CD4-positive, alpha-beta T cell treated with Interleukin-17A for 1 hour (primary cell): ENCODE measurements at regions not wholly inside any gene's neighbourhood (a gene's known extent, or its start where the extent isn't known, plus 50 kb on each side); places are given as distances from the start of the nearest gene placed in this dataset.

ENCODE experiments used
- DNase-seq: peaks from one replicate; pipeline ENCODE4 v3.0.0-alpha.2; 2020

DNA sequence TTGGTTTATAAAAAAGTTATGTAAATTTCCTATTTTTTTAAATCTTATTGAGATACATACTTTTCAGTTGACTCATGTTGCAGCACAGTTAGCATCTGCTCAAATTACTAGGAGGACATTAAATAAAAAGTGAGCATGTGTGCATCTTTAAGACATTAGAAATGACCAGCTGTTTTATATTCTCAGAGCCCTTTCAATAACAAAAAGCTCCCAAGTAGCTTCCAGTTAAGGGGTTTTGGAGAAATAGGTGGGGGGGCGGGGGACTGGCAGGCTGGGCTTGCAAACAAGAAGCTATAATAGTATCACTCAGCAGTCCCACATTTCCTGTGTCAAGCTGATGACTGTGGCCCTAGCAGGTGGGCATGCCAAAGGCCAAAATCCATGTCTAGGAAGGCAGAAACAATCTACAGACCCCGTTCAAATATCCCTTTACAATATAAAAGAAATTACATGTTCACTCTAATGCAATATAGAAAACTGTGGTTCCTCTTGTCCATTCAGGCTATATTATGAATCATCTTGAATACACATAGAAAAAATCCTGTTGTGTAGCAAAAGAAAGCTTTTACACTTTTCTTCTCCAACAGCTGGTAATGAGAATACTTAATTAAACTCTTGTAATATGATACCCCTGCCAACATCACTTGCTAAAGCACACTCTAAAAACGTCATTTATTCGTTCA, 1713.2 kb upstream of the SLC10A2 start:
- DNase-seq = no peak

DNA sequence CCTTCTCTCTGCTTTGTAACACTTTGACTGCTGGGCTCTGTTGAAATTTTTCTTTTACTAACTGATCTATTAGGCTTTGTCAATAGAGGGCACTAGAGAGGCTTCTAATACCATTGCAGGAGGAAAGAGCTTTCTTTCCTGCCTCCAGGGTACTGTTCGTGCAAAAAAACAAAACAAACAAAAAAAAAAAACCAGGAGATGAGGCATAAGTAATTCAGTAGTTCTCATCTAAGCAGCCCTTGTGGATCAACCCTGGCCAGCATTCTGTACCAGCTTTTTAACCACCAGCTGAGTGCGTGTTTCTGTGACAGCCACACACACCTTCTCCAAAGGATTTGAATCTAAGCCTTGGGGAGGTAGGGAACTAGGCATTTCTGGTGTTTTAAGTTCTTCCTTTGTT, 1707.6 kb upstream of the SLC10A2 start:
- DNase-seq = peak; percentile 13

DNA sequence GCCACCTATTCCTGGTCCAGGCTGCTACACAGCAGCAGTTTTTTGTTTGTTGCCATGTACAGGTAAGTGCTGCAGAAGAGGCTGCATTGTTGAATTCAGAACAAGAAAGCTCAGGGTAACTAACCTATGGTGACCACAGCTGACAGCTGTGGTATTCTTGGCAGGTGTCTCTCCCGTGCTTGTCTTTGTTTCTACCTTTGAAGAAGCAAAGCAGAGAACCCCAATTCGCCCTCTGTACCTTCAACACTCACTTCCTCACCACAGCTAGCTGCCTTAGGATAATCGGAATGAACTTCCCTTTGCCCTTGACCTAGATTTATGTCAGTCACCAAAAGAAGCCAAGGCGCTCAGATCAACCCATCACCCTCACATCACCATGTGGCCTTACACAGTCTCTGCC, 1703.3 kb upstream of the SLC10A2 start:
- no peak for DNase-seq

DNA sequence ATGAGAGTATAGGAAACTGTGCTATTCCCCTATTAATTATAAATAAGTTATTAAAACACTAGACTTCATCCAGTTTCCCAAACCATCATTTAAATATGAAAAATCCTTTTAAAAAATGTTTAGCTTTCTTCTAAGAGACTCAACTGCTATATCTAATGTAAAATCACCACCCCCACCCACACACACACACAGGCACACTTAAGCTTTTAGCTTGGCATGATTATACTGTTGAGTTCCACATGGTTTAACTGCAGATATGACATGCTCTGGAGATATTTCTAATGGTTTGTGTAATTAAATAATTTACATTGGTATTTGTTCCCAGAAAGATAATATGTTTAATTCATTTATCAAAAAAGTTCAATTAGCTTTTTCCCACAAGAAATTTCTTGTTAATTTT, 1700.1 kb upstream of the SLC10A2 start:
- no peak for DNase-seq

DNA sequence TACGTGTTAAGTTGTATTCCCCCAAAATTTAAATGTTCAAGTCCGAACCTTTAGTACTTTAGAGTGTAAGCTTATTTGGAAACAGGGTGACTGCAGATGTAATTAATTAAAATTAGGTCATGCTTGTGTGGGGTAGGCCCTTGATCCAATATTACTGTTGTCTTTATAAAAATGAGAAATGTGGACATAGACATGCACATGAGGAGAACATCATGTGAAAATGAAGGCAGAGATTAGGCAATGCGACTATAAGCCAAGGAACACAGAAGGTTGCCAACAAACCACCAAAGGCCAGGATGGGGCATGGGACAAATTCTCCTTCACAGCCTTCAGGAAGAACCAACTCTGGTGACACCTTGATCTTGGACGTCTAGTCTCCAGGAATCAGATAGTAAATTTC, 1698.4 kb upstream of the SLC10A2 start:
- no peak for DNase-seq

DNA sequence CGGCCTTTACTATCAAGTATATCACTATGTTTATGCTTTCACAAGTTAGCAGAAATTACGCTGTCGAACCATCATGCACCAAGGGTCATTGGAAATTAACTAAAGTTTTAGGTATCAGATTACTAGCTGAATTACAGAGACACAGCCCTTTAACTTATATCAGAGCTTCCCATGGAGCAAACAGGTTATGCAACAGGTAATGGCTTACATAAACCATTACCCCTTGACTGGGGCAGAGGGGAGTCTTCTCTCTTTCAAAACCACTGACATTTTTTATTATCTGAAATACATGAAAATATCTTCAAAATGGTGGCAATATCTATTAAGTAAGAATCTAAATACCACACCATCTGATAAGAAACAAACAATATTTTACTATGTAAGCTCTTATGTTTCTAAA, 1692.9 kb upstream of the SLC10A2 start:
- DNase-seq = no peak

DNA sequence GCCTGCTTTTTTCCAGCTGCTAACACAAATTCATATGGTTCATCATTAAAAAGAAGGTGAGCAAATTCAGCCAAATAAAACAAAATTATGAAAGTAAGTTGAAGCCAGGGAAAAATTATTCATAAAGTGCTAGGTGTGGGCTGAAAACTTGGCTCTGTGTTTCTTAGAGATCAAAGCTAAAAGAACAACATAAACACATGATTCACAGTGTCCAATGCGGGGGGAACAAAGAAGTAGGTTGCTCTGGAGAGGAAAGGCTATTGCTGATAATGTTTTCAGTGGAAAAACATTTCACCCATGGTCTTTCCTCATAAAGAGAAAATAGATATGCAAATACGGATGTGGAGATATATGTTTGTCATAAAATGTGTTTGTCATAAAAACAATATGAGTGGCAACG, 1691.5 kb upstream of the SLC10A2 start:
- no peak for DNase-seq

DNA sequence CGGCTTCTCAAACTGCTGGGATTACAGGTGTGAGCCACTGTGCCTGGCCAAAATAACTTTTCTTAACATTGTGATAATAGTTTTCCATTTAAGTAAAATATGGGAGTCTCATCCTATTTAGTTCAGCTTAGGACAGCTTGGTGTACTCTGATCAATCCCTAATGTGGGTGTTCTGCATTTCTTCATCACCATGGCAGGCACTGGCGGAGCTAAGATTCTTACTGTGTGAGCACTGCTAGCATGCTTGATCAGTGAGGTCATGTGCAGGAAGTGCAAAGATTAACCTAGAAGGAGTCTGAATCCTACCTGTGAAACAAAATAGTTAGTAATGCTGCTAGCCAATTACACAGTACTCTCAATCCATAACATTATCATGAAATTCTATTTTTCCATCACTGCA, 1684.2 kb upstream of the SLC10A2 start:
- no peak for DNase-seq

DNA sequence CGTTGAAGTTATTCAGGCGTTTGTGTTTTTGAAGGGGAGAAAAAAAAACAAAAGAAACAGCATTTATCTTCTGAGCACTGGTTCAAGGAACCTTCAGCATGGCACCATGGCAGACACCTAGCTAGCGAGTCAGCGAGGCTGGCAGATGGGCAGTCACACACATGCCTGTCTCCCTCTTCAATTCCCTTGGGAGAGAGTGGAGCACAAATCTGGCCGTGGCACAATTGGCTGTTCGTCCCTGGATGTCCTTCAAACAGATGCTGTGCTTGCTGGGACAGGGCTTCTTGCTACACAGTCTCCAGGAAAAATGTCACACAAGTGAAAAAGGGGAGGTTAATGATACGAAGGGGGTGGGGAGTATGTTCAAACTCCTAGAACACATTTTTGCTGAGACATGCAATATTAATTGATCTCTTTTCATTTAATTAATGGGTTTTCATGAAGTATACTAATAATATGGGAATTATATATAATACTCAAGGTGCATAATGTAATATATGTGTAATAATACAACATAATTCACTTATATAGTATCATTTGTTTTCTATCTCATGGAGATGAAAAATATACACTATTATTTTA, 1674.5 kb upstream of the SLC10A2 start:
- no peak for DNase-seq

DNA sequence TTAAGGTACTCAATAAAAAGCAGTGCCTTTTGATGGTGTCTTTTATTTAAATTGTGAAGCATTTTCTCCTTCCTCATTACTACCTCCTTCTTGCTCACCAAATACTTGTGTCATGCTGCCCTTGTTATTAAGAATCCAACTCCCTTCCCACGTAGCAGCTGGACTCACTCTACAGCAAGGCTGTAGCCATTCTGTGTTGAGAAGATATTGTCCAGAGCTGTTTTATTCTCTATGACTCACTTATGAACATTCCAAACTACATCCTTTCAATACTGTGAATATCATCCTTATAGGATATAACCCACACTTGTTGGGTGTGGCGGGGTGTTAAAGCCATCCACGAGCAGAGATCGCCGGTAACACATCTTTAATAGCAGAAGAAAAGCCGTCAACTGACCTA, 1671.5 kb upstream of the SLC10A2 start:
- DNase-seq = no peak

DNA sequence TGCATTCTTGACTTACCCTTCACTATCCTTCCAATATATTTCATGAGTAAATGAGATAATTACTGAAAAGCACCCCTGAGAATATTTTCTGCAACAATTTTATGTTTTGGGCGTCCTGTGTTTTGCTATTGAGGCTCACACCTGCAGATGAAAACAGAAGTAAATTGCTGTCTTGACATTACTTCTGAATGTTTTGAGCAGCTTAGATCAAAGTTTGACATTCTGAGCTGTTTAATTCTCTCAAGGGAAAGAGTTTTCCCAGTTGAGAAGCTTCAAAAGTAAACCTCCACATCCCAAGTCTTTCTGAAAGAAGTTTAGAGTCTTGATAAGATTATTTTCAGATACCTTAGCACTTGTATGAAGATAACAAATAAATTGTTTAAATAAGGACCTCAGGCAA, 1667.2 kb upstream of the SLC10A2 start:
- no peak for DNase-seq

DNA sequence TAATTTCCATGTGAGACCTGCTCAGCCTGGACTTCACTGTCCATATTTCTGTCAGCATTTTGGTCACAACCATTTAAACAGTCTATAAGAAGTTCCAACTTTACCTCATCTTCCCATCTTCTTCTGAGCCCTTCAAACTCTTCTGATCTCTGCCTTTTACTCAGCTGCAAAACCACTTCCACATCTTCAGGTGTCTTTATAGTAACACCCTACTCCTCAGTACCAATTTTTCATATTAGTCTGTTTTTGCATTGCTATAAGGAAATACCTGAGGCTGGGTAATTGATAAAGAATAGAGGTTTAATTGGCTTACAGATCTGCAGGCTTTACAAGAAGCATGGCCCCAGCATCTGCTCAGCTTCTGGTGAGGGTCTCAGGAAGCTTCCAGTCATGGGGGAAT, 1648.9 kb upstream of the SLC10A2 start:
- no peak for DNase-seq

DNA sequence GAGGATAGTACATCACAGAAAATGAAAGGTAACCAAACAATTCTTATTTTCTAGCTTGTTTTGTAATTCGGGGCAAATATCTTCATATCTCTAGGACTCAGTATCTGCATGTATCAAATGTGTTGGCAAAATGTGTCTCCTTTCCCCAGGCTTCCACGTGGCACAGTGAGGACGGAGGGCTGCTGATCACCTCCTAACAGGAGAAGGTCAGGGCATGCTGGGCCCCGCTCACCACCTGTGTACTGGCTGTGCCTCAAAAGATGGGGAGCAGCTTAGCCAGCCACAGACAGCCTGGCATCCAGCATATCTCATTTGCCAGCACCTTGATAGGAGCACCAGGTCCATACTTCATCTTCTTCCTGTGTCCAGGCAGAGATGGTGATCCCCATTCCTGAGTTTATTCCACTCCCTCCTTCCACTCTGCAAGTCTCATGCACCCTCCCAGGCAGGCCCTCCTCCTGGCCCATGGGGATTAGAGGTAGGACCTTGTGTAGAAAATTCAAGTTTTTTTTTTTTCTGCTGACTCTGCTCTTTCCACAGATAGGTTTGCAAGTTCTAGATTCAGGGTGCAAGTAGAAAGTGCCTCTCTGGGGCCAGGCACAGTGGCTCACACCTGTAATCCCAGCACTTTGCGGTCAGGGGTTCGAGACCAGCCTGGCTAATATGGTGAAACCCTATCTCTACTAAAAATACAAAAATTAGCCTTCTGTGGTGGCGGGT, 1639.0 kb upstream of the SLC10A2 start:
- no peak for DNase-seq

DNA sequence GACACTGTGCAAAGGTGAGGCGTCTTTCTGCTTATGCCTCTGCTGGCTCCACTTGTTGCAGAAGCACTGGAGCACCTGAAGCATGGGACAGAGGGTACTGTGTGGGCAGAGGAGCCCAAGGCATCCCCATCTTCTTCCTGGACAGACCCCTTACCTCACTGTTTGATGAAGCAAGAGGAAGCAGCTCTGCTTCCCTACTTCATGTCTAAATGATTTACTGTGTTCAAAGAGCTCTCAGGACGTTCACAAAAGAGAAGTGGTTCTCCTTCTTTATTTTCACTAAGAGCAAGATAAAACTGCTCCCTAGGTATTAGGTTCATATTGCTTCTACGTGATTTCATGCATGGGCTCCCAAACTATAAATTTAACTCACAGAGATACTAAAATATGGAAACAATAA, 1635.4 kb upstream of the SLC10A2 start:
- no peak for DNase-seq

DNA sequence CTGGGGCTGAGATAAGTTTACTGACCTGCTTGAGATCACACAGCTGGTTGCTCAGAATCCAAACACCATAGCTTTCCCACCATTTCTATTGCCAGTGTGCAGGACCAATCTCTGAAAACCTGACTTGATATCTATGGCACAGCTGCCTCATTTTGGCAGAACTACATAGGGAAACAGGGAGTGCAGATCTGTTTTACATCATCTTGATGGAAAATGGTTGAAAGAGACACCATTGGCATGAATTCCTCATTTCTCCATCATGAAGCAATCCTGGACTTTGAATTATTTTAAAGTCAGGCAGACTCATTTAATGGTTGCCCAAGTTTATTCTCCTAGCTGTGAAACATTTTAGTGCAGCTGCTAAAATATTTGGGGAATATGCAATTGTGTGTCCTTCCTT, 1628.2 kb upstream of the SLC10A2 start:
- DNase-seq = no peak

DNA sequence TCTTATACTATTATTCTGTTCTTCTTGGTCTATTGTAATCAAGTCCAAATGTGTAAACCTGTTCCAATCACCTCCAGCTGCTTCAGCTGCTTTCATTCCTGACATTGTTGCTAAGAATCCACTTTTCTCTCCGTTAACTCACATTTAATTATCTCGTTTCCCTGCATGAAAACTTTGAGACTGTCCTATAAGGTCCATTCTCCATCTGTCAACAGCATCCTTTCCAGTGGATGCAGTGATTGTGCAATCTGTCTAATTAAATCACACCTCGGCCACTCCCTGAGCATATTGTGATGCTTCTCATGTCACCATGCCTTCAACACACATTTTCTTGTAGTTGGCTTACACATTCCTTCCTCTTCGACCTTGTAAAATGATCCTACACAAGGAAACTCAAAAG, 1626.9 kb upstream of the SLC10A2 start:
- DNase-seq = no peak

DNA sequence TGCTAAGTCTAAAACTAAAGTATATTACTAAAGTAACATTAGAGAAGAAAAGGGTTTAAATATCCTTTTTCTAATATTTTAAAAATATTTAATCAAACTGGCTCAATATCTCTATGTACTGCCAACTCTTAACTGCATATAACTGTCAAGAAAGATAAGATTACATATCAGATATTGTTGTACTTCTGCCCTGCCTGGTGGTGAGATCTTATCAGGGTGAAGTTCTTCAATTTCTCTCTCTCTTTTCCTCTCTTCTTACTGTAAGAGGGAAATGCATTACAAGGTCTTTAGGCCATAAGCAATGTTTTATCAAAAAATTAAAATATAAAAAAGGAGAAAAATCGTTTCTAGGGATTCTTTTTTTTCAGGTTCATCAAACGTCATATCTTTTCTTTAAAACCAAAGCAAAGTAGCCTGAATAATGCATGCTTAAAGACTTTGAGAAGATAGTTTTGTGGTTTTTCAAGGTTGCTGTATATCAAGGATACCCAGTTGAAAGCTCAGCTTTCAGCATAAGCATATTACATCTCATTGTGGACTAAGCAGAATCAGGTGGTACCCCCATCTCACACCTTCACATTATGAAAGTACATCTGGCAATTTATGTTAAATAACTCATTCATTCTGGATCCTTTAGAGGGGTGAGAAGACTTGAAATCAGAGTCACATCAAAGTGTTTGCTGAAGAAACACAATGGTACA, 1625.7 kb upstream of the SLC10A2 start:
- DNase-seq = no peak

DNA sequence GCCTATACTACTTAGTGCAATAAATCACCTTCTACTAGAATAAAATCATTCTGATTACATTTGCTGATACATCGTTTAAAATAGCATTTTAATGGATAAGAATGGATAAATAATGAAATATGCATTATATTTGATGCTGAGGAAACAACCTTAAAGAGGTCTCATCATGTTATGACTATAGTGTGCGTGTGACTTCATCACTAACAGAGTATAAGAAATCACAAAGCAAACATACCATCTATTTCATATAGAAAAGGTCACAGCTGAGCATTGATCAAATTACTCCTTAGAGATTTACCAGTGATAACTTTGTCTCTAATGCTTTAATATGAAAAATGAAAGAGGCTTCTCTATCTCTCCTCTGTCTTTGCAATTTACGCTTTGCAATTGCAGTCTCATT, 1620.3 kb upstream of the SLC10A2 start:
- DNase-seq = no peak

DNA sequence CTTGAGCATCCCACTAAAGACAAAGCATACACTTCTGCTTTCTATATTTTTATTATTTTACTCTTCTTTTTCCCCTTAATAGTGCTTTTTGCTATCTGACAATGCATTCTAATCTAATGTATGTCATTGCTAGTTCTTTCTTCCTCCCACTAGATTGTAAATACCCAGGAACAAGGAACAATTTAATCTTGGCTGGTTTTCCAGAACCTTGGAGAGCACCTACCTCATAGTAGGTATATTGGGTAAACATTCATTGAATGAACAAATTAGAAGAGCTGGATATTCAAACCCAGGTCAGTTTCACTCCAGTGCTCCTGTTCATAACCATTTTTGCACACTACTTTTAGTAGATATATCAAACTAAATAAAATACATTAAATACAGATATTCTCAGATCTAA, 1617.6 kb upstream of the SLC10A2 start:
- no peak for DNase-seq

DNA sequence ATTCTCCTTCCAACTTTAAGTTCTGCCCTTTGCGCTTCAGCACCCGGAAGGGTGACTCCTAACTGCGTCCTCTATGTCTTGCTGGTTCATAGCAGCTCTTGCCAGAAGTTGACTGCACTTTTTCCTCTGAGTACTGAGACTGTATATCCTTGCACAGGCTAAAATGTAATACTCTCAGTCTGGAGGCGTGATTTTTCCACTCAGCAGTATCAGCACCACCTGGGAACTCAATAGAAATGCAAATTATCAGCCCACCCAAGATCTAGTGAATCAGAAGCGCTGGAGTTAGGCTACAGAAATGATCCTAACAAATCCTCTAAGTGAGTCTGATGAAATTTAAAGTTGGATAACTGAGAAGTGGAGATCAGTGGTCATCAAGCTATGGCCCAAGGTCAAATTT, 1611.9 kb upstream of the SLC10A2 start:
- DNase-seq = no peak

DNA sequence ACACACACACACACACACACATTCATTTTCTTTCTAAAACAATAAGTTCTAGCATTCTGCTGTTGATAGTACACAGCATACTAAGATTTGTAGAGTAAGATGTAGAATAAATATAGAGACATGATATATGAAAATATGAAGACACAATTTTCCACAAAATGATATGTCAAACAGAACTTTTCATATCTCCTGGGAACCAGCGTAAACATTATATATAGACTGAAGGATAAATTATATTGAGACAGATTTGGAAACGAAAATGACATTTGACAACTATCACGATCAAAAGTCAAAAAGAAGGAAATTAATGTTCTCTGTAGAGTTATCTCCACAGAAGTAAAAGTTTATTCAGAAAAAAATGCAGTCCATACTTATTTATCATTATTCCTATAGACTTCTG, 1605.7 kb upstream of the SLC10A2 start:
- DNase-seq = no peak

DNA sequence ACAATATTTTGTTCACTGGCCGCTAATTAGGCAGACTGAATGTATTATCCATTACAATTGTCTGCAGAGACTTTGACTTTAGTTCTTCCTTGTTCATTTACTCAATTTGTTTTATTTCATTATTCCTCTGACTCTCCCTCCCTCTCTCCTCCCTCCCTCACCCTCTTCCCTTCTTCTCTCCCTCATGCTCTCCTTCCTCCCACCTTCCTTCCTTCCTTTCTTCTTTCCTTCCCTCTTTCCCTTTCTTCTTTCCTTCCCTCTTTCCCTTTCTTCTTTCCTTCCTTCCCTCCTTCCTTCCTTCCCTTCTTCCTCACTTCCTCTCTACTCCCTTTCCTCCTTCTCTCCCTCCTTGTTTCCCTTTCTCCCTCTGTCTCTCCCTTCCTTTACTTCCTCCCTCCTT, 1591.0 kb upstream of the SLC10A2 start:
- DNase-seq = no peak

DNA sequence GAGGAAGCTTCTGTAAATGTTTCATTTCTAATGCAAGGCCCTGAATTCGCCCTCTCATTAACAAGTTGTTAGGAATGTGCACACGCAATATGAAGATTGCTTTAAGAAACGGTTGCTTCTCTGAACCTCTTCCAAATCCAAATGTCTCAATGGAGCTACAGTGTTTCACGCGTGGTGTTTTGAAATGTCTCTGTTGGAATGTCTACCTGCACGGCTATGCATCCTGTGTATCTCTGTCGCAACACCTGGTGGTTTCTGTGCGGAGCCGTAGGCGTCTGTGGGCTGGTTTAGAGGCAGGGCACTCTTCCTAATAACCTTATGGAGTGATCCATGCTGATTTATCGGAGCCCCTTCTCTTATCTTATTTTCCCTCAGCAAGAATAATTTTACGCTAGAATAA, 1584.2 kb upstream of the SLC10A2 start:
- DNase-seq = no peak

DNA sequence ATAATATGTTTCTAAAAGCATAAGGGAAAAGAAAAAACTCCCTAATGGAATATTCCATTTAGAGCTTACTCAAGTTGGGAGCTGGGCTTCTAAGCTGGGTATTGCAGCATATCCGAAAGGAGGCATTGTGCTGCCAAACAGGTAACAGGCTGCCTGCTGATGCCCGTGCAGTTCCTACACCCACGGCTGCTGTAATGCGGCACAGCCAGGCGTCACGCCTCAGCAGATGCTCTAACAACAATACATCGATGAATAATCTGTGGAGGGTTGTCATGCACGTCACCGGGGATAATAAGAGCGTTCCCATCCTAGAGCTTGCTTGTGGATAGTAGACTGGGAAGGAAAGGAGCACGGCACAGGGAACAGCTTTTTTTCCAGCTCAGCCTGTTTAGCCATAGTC, 1582.1 kb upstream of the SLC10A2 start:
- DNase-seq = no peak
